GM19025 (cell line): ENCODE measurements at regions not wholly inside any gene's neighbourhood (a gene's known extent, or its start where the extent isn't known, plus 50 kb on each side); places are given as distances from the start of the nearest gene placed in this dataset.
"Not testable (repeated sequence)": the region's sequence is repeated elsewhere in the genome, so short reads cannot be mapped to it uniquely, and the experiment has no call there.

ENCODE experiments used
- ATAC-seq: cut with Tn5 transposase; IDR thresholded peaks from one replicate; pipeline ENCODE4 v1.9.1; 2021; ENCODE audit warnings: mild to moderate bottlenecking, low read depth, moderate library complexity; ENCODE audit not compliant: unreplicated experiment

- no peak for ATAC-seq
Measured at GRCh38 chr5:159493696-159494095, 163.4 kb upstream of the IL12B start.

GRCh38 chr5:159496773-159497172 is 166.5 kb upstream of the IL12B start:
- no peak for ATAC-seq

- ATAC-seq, result no peak
Measured at GRCh38 chr5:159497221-159497620, 166.9 kb upstream of the IL12B start.

GRCh38 chr5:159498630-159499029 is 168.3 kb upstream of the IL12B start:
- ATAC-seq, result no peak

GRCh38 chr5:159502116-159502515 is 171.8 kb upstream of the IL12B start:
- not testable (repeated sequence) for ATAC-seq

- ATAC-seq, result no peak
Measured at GRCh38 chr5:159503236-159503635, 172.9 kb upstream of the IL12B start.

- no peak for ATAC-seq
Measured at GRCh38 chr5:159504106-159504856, 174.0 kb upstream of the IL12B start.

- no peak for ATAC-seq
Measured at GRCh38 chr5:159504857-159505304, 174.6 kb upstream of the IL12B start.

GRCh38 chr5:159507055-159507454 is 176.8 kb upstream of the IL12B start:
- ATAC-seq, result no peak

- ATAC-seq, result no peak
Measured at GRCh38 chr5:159507661-159508060, 177.4 kb upstream of the IL12B start.

- ATAC-seq, result no peak
Measured at GRCh38 chr5:159508344-159508743, 178.1 kb upstream of the IL12B start.

- no peak for ATAC-seq
Measured at GRCh38 chr5:159509002-159509660, 178.8 kb upstream of the IL12B start.

GRCh38 chr5:159510282-159510681 is 180.0 kb upstream of the IL12B start:
- ATAC-seq, result no peak

GRCh38 chr5:159511570-159511969 is 181.3 kb upstream of the IL12B start:
- ATAC-seq, result no peak

- ATAC-seq, result no peak
Measured at GRCh38 chr5:159512064-159512463, 181.8 kb upstream of the IL12B start.

- no peak for ATAC-seq
Measured at GRCh38 chr5:159514229-159514810, 184.0 kb upstream of the IL12B start.

GRCh38 chr5:159515197-159515596 is 184.9 kb upstream of the IL12B start:
- no peak for ATAC-seq

- peak; percentile 90 for ATAC-seq
Measured at GRCh38 chr5:159515909-159516415, 185.7 kb upstream of the IL12B start.

GRCh38 chr5:159518371-159518770 is 188.1 kb upstream of the IL12B start:
- ATAC-seq, result no peak

GRCh38 chr5:159519365-159519764 is 189.1 kb upstream of the IL12B start:
- ATAC-seq, result no peak

GRCh38 chr5:159522841-159523240 is 192.6 kb upstream of the IL12B start:
- no peak for ATAC-seq
